ENCODE measurements at regions not wholly inside any gene's neighbourhood (a gene's known extent, or its start where the extent isn't known, plus 50 kb on each side); places are given as distances from the start of the nearest gene placed in this dataset.

DNA sequence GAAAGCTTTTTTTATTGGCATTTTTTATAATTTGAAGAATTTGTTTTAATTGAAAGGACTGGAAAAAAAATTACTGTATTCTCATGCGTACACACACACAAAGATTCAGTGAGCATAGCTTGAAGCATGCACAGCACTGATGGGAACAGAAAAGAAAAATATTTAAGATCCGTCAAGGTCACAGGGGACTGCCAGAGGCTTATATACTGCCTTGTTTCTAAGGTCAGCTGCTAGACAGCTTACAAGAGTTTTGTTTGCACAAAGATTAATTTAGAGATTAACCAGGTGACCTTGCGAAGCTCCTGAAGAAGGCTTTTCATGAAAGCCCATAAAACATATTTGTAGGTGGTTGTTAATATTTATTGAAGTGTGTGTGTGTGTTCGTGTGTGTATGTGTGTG lies 396.3 kb downstream of the TRIB2 start:
- DNase-seq = no peak

DNA sequence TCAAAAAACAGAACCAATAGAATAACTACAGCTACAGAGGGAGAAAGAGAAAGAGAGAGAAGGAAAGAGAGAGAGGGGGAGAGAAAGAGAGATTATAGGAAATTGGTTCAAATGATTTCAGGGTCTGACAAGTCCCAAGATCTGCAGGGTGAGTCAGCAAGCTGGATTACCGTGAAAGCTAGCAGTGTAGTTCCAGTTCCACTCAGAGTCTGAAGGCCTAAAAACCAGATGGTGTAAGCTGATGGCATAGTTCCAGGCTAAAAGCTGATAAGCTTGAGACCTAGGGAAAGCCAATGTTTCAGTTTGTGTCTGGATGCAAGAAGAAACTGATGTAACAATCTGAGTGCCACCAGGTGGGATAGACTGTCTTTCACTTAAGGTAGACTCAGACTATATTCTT lies 397.7 kb downstream of the TRIB2 start:
- no peak for DNase-seq

DNA sequence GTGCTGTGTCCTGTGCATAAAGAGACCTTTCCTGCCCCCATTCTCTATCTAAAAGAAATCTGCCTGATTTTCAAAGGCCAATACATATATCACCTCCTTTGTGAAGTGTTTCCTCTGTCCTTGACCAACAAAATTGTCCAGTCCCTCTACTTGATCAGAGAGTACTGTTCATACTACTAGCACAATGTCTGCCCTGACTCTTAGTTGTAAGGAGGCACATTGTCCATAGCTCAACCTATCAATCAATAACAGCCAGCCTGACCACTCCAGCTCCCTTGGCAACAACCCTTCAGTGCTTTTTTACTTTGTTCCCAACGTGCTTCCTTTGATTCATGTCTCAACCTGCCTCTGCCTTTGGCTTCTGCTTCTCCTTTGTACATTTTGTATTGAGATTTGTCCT lies 398.9 kb downstream of the TRIB2 start:
- no peak for DNase-seq

DNA sequence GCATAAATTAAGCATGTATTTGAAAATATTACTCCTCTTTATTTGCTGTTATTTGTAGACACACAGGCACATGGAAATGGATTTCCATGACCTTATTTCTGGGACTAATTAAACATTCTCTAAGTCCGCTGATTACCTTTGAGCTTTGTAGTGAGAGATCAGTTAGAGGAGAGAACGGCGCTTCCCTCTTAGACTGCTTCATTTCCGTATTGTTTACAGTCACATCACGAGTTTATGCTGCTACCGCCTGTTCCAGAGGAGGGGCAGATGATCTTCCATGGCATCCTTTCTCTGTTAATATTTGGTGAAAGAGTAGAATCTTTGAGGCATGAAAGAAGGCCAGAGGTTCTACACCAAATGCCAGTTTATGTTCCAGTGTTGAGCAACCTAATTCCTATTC lies 404.4 kb downstream of the TRIB2 start:
- no peak for DNase-seq

DNA sequence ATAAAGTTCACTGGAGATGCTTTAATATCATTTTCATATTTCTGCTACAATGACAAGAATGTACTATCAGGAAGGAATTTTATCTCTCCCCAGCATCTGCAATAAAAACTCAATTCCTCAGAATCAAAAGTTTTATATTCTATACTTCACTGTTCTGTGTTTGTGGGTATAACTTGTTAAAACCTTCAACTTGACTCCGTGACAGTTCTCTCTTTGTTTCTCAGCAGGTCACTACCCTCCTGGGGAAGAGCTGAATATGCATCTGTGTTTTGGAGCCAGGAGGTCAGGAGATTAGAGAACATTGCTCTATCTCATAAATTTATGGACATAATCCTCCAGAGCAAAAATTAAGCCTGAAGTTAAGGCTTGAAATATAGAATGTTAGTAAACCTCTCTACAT lies 411.4 kb downstream of the TRIB2 start:
- no peak for DNase-seq

DNA sequence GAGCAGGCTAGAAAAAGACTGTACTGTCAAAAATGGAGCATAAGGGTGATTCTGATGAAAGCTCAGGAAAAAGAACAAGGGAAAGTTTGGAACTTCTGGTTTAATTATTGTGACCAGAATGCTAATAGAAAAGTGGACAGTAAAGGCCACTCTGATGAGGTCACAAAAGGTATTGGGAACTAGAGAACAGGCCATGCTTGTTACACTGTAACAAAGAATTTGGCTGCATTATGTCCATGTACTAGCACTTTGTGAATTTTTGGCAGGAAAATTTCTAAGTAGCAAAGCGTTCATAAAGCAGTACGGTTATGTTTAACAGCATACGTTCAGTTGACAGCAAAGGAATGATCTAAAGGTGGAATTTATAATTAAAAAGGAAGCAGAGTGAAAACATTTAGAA lies 418.6 kb downstream of the TRIB2 start:
- no peak for DNase-seq

DNA sequence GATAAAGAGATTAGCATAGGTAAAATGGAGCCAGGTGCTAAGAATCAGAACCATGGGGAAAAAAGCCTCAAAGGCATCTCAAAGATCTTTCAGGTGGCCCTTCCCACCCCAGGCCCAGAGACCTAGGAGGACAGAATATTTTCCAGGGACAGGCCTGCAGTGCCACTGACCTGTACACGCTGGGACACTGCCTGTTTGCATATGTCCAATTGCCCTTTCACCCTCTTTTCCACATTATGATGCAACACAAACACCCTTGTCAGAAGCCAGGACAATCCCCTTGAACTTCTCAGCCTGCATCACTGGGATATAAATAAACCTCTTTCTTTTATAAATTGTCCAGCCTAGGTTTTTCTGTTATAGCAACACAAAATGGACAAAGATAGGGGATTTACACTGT lies 419.1 kb downstream of the TRIB2 start:
- DNase-seq = no peak

DNA sequence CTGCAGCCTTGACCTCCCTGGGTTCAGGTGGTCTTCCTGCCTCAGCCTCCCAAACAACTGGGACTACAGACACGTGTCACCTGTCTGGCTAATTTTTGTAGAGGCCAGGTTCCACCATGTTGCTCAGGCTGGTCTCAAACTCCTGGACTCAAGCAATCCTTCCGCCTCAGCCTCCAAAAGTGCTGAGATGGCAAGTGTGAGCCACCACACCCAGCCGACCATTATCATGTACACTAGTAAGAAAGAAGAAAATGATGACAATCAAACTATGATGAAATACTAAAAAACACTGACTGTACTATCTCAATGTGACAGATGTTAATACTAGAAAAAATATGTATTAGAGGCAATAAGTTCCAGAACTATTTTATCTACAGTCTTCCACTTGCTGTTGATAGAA lies 420.9 kb downstream of the TRIB2 start:
- DNase-seq = no peak

DNA sequence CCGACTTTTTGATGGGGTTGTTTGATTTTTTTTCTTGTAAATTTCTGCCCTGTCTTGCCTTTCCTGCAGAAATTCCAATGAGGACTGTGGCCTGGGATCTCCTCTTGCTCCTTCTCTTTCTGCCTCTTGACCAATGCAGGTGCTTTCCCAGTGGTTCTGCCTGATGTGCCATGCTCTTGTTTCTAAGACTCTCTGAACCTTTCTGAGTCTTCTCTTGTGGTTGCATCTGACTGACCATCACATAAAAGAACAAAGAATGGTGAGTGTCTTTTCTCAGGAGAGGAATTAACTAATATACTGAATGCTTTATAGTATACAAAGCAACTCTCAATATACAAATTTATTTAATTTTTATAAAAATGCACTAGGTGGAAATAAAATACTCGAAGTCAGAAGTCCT lies 424.6 kb downstream of the TRIB2 start:
- DNase-seq = no peak

DNA sequence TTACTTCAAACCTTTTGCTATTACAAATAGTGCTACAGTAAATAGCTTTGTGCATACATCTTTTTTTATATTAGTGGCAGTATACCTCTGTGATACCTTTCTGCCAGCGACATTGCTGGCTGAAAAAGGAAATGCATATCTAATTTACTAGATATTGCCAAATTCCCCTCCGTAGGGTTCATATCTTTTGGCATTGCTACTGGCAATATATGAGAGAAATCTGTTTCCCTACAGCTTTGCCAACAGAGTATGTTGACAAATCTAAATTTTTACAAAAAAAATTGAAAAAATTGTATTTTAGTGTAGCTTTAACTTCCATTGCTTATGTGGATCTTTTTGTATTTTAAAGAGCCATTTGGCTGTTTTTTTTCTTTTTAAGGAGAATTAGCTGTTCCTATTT lies 426.7 kb downstream of the TRIB2 start:
- DNase-seq = no peak

DNA sequence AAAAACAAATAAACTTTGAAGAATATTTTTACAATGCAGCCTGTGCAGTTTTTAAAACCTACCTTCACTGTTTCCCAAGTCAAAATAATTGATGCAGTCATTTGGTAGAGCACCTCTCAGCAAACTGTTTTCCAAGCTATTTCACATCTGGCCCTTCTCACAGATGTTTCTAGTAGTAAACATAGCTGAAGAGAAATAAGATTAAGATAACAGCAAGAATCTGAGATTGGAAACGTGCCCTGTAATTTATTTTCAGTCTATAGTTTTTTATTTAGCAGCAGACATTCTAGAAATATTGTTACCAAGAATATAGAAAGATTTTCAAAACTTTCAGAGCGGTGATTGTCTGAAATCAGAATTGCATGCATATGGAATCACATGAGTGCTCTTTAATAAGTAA lies 440.2 kb downstream of the TRIB2 start:
- no peak for DNase-seq

DNA sequence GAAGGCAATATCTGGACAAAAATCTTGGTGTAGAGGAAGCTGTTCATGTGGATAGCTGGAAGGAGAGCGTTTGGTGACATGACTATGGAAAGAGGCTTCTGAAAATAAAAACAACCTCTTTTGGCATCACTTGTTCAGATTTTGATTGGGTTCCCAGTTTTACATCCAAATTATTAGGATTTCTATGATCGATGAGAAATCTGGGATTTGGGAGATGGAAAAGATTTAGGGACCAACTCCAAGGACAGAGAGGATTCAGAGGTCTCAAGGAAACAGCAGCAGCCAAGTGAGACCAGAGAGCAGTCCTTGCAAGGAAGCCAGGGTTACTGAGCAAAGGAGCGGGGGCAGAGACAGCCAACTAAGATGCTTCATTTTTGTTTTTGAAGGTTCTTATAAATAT lies 441.7 kb downstream of the TRIB2 start:
- DNase-seq = no peak

DNA sequence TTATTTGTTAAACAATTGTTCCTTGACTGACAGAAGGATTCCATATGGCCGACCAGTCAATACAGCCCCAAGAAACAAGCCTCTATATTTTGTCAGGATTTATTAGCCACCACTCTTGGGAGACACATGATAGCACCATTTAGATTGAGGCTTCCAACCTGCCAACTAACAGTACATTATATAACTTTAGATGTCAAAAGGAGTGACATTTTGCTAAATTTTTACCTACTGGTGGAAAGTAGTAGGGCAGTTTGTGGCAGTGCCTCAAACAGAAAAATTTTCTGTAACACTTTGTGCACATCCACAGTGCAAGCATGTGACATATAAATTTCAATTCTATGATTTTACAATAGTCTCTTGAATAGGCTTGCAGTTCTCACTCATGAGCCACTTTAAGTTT lies 464.0 kb downstream of the TRIB2 start:
- no peak for DNase-seq

DNA sequence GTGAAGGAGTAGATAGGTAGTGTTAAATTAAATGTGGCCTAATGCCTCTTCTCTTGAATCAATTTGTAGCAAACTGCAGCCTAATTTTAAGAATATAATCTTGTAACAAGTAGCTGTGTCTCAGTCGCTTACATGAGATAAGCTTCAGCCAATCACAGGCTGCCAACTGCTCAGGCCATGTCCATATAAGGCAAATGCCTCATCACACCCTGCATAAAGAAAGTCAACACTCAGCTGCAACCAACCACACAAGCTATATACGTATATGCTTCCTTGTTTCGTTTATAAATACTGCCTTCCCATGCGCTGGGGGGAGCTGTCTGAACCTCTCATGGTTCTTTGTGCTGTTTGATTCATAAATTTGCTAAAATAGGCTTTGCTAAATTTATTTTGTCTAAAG lies 476.3 kb downstream of the TRIB2 start:
- no peak for DNase-seq

DNA sequence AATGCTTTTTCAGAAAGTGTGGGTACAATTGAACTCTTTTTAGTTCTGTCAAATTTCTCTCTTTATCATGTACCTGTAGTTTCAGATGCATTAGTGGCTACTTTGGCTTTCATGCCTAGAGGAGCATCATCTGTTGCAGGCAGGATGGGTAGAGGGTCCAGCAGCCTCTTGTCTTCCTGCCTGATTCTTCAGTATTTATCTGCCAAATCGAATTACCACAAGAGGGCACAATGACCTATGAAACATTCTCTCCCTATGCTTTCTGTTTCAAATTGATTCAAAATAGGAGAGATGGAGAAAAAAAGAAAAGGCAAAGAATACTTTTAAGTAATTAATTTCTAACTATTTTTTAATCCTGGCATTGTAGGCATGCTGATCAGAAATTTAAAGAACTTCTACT lies 477.2 kb downstream of the TRIB2 start:
- DNase-seq = peak; percentile 4

DNA sequence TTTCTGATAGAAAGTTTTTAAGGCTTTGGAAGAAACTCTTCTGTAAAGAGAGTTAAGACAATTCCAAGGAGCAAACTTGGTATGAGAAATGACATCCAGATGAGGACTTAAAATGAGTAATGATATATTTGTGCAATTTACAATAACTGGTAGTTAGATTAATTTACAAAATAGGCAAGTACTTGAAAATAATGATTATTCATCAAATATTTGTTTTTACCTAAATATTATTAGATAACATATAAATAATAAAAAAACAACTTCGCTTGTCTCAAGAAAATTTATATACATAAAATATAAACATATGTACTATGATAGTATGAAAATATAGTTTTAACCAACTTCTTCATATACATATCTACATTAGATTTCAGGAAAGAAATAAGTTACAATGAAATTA lies 478.5 kb downstream of the TRIB2 start:
- DNase-seq = no peak

DNA sequence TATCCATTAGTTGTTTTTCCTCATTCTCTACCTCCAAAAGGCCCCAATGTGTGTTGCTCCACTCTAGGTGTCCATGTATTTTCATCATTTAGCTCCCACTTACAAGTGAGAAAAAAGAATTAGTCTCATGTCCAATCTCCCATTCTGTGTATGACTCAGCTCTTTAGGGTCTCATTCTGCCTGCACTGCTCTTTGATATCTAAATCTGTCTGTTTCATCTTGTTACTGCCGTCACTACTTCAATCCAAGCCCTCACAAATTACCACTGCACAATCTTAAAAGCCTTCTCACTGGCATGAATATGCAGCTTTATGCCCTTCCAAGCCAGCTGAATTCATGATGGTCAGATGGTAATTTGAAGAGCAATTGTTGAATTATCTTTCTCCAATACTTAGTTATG lies 480.5 kb downstream of the TRIB2 start:
- DNase-seq = no peak

DNA sequence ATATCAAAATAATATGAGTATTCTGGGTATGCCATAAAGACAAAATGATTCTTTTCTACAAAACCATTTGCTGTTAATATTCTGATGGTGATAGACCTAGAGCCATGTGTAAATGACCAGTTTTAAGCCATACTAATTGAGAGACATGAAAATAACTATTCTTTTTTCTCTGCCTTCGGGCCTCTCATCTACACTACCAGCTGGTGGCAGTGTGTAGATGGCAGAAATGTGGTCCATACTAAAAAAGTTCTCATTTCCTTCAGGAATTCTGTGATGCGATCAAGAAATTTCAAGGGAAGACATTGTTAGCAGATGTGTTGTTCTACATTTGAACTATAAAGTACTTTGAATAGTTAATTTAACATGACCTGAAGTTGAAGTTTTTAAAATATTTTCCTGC lies 485.2 kb downstream of the TRIB2 start:
- no peak for DNase-seq

DNA sequence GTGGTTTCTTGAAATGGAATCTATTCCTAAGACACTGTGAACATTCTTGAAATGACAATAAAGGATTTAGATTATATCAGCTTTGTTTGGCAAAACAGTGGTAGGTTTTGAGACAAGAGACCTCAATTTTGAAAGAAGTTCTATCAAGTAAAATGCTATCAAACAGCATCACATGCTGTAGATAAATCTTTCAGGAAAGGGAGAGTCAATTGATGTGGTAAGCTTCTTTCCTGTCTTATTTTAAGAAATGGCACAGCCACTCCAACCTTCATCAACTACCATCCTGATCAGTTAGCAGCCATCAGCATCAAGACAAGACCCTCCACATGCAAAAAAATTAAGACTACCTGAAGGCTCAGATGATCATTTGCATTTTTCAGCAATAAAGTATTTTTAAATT lies 495.4 kb downstream of the TRIB2 start:
- no peak for DNase-seq

DNA sequence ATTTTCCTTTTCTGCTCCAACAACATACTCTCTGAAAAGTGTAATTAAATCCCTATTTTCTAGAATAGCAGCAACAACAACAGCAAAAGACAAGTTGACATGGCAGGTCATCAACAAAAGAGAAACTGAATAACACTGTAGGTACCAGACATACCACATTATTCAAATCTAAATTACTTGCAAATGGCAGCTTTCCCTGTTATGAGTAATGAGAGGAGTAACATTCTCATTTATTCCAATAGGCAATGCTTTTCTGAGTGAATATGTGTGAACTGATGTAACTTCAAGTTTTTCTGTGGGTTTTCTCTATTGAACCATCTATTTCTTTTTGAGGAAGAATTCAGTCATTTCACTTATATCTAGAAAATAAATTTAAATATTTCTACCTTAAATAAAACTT lies 501.5 kb downstream of the TRIB2 start:
- no peak for DNase-seq

DNA sequence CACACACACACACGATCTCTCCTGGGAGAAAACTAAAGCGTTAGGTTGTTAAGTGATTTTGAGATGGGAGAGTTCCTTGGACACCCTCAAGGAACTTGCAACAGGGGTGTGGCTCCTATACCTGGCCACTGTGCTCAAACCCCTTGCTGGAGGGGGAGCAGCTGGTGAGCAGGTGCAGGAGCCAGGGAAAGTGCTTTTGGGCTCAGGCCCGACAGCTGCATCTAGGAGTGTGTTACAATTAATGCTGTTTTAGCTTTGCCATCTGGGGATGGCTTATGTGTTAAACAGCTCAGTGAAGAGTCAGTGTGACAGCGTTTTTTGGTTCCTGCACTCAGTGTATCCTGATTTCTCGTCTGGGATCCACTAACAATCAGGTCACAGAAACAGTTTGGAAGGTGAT lies 510.8 kb downstream of the TRIB2 start:
- DNase-seq = no peak

DNA sequence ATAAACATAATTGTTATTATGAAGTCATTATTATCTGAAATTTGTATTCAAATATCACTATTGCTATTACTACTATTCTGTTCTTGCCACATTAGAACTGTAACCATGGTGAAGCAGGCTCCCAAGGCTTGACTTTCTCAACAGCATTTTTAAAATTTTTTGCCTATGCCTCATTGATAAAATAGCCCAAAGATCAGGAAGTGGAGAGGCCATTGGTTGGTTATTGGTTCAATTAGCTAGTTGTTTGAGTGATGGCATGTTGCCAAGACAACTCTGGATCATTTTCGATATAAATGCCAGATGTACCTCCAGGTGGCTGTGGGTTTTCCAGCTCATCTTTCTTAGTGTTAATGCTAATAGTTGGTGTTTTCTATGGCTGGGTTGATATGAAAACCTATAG lies 513.5 kb downstream of the TRIB2 start:
- DNase-seq = no peak

DNA sequence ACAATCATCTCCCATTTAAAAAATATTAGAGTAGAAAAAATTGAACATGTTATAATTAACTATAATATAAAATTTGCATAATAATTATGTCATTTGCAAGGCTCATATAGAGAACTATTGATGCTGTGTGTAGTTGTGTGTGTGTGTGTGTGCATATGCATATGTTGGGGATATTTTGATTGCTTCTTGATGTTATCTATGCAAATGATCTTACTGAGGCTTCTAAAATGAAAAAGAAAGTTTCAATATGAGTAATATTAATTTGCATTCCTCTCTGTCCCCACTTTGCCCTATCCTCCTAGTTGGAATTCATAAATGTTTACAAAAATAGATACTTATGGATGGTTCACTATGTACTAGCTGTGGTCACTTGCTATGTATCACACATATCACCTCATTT lies 523.3 kb downstream of the TRIB2 start:
- no peak for DNase-seq

DNA sequence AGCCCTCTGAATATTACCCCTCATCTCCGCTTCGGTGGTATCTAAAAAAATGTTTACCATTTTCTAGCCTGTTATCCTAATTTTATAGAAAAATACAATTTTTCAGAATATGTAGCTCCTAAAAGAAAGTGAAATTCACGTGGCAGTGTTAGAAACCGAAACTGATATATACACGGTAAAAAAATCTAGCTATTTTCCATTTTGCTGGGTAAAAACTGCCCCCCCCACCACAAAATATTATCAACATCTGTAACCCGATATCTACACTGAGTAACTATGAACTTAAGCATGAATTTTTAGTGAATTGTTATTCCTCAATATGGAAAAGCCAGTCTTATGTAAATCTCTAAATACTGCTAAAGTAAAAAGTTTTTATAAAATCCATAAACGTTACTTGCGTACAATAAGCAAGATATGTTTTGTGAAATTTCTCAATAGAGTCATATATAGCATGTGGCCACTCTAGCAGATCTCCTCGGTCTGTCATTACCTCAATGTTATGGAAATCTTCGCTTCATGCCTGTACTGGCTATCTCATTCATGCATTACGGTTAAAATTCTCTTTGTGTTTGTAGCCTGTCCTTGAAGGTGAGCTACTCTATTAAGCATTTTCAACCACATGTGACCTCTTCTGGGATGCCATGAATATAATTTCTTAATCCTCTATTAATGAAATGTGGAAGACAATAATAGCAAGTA lies 524.2 kb downstream of the TRIB2 start:
- no peak for DNase-seq

DNA sequence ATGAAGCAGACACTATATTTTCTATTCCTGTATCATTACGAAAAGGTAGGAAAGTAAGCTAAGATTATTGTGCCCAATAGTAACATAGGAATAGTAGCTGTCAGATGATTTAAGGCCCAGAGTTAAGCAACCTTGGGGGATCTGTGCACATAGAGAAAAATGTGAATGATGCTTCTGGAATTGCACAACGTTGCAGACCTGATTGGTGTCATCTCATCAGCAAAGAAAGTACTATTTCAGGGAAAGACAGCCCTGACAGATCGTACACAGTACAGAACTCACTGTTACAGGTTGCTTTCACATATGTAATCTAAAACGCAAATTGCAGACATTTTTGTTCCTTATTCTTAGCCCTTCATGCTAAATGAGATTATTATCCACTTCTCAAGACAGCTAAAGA lies 535.9 kb downstream of the TRIB2 start:
- no peak for DNase-seq

DNA sequence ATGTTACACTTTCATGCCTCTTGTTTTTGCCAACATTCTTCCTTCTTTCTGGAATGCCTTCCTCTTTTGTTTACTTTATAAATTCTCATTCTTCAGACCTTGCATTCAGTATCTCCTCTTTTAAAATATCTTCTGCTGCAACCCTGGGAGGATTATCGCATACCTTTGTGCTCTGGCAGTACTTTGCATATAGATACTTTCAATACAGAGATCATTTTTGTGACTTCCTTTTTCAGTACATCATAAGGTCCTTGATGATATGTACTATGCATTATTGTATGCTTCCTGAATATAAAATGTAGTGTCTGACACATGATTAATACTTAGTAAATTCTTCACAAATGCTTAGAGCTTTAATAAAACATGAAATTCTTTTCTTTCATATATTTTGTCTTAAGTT lies 538.7 kb downstream of the TRIB2 start:
- DNase-seq = no peak

Measured in suppressor macrophage treated with lipopolysaccharide for 4 hours (primary cell).